SK-N-SH (cell line): ENCODE measurements at regions not wholly inside any gene's neighbourhood (a gene's known extent, or its start where the extent isn't known, plus 50 kb on each side); places are given as distances from the start of the nearest gene placed in this dataset.

Experiments used
- CTCF ChIA-PET: fragments of 300-600, 350-600 bp; formaldehyde crosslinking; extraction: SDS; loops from one replicate; lab custom pipeline; 2021; lab: Yijun Ruan, JAX
- POLR2A ChIA-PET: fragments of 350-600 bp; sonication (Branson Sonifier 250); formaldehyde crosslinking; extraction: SDS; loops from one replicate; lab custom pipeline; 2020; ENCODE audit warnings: antibody characterized with exemption, inconsistent platforms; lab: Yijun Ruan, JAX
- DNase-seq: peaks from one replicate; pipeline ENCODE4 v3.0.0; 2012
- H2AFZ ChIP-seq: fragments of 200-600 bp; sonication (generic); 2 replicates; pipeline ENCODE4 v1.8.1; 2016; ENCODE audit warnings: antibody characterized with exemption, mild to moderate bottlenecking, low read depth
- H3F3A ChIP-seq: fragments of 200-600 bp; sonication (generic); replicated peaks from 2 replicates; pipeline ENCODE3; 2016; ENCODE audit warnings: antibody characterized with exemption, mild to moderate bottlenecking; ENCODE audit not compliant: insufficient read depth
- H3K27ac ChIP-seq, 2 experiments: fragments of 200-500 bp in 1 of 2; fragments of 200-600 bp in 1 of 2; sonication (Bioruptor generic) in 1 of 2; sonication (generic), shearing (Covaris generic) in 1 of 2; 2 replicates each; pipeline versions ENCODE4 v1.5.1 to v1.6.1; 2014 to 2016; ENCODE audit warnings: low read depth in 2 of 2, inconsistent platforms in 1 of 2, low read length in 1 of 2, mild to moderate bottlenecking in 1 of 2, mixed read lengths in 1 of 2
- H3K27me3 ChIP-seq: fragments of 200-600 bp; sonication (generic), shearing (Covaris generic); 2 replicates; pipeline ENCODE4 v1.6.1; 2016; ENCODE audit warnings: mixed run types; ENCODE audit not compliant: insufficient read depth
- H3K36me3 ChIP-seq, 2 experiments: fragments of 200-500 bp in 1 of 2; fragments of 200-600 bp in 1 of 2; sonication (Bioruptor generic) in 1 of 2; sonication (generic) in 1 of 2; replicated peaks in 1 of 2; 2 replicates each; pipeline versions ENCODE3 to v1.5.1; 2014 to 2016; ENCODE audit warnings: low read length in 1 of 2, mild to moderate bottlenecking in 1 of 2; ENCODE audit not compliant: insufficient read depth in 2 of 2, control insufficient read depth in 1 of 2
- H3K4me1 ChIP-seq, 2 experiments: fragments of 200-500 bp in 1 of 2; fragments of 200-600 bp in 1 of 2; sonication (Bioruptor generic) in 1 of 2; sonication (generic), shearing (Covaris generic) in 1 of 2; 2 replicates each; pipeline versions ENCODE4 v1.5.1 to v1.6.1; 2014 to 2016; ENCODE audit warnings: low read depth in 1 of 2, low read length in 1 of 2, mixed run types in 1 of 2; ENCODE audit not compliant: insufficient read depth in 2 of 2, control insufficient read depth in 1 of 2
- H3K4me2 ChIP-seq: fragments of 200-600 bp; sonication (generic), shearing (Covaris generic); 2 replicates; pipeline ENCODE4 v1.6.1; 2017; ENCODE audit warnings: mixed run types
- H3K4me3 ChIP-seq, 2 experiments: fragments of 200-500 bp in 1 of 2; fragments of 200-600 bp in 1 of 2; sonication (Bioruptor generic) in 1 of 2; sonication (generic), shearing (Covaris generic) in 1 of 2; 2 replicates each; pipeline versions ENCODE4 v1.5.1 to v1.8.1; 2014 to 2016; ENCODE audit warnings: low read depth in 2 of 2, inconsistent platforms in 1 of 2, low read length in 1 of 2, mild to moderate bottlenecking in 1 of 2, mixed read lengths in 1 of 2, moderate library complexity in 1 of 2
- H3K79me2 ChIP-seq: fragments of 200-600 bp; sonication (generic); 2 replicates; pipeline ENCODE4 v1.8.1; 2017; ENCODE audit warnings: mild to moderate bottlenecking; ENCODE audit not compliant: insufficient read depth
- H3K9ac ChIP-seq: fragments of 200-600 bp; sonication (generic); 2 replicates; pipeline ENCODE4 v1.6.1; 2017; ENCODE audit warnings: mixed run types
- H3K9me2 ChIP-seq: fragments of 200-600 bp; sonication (generic); 2 replicates; pipeline ENCODE4 v1.6.1; 2017; ENCODE audit warnings: mixed run types
- H3K9me3 ChIP-seq: fragments of 200-600 bp; sonication (generic); 2 replicates; pipeline ENCODE4 v1.6.1; 2017; ENCODE audit warnings: mixed run types, mild to moderate bottlenecking, moderate library complexity
- H4K20me1 ChIP-seq: fragments of 200-600 bp; sonication (generic); 2 replicates; pipeline ENCODE4 v1.6.1; 2017; ENCODE audit warnings: mild to moderate bottlenecking, mixed run types; ENCODE audit not compliant: insufficient read depth
- EP300 ChIP-seq, 2 experiments: IDR thresholded peaks; 2 replicates each; pipeline versions ENCODE4 v1.4.0 to v1.6.1; 2012; ENCODE audit warnings: borderline replicate concordance in 1 of 2, low read depth in 1 of 2, low read length in 1 of 2
- FOSL2 ChIP-seq: IDR thresholded peaks from 2 replicates; pipeline ENCODE4 v1.4.0; 2012; ENCODE audit warnings: low read depth, mild to moderate bottlenecking, moderate library complexity, borderline replicate concordance
- JUND ChIP-seq: IDR thresholded peaks from 2 replicates; pipeline ENCODE4 v1.4.0; 2012
- MEF2A ChIP-seq: IDR thresholded peaks from 2 replicates; pipeline ENCODE4 v1.4.0; 2012; ENCODE audit warnings: low read depth, borderline replicate concordance
- NRF1 ChIP-seq: IDR thresholded peaks from 2 replicates; pipeline ENCODE4 v1.6.1; 2012; ENCODE audit warnings: low read depth, mild to moderate bottlenecking, low read length
- POLR2AphosphoS5 ChIP-seq: IDR thresholded peaks from 2 replicates; pipeline ENCODE4 v1.6.1; 2012; ENCODE audit warnings: low read depth, low read length
- RCOR1 ChIP-seq: fragments of 150-350 bp; IDR thresholded peaks from 2 replicates; pipeline ENCODE4 v1.6.1; 2017; ENCODE audit warnings: antibody characterized with exemption, low read length
- RFX5 ChIP-seq: IDR thresholded peaks from 2 replicates; pipeline ENCODE4 v1.6.1; 2012; ENCODE audit warnings: mild to moderate bottlenecking, improper control_type of control experiment, low read length
- SIN3A ChIP-seq: IDR thresholded peaks from 2 replicates; pipeline ENCODE4 v1.6.1; 2012; ENCODE audit warnings: low read depth, mild to moderate bottlenecking, low read length, moderate library complexity, borderline replicate concordance
- SMC3 ChIP-seq: IDR thresholded peaks from 2 replicates; pipeline ENCODE4 v1.6.1; 2012; ENCODE audit warnings: low read depth, low read length, improper control_type of control experiment
- TCF12 ChIP-seq: IDR thresholded peaks from 2 replicates; pipeline ENCODE4 v1.4.0; 2012
- ZBTB33 ChIP-seq: IDR thresholded peaks from 2 replicates; pipeline ENCODE4 v1.4.0; 2012; ENCODE audit warnings: low read depth, borderline replicate concordance
- WGBS: methylation state at CpG from one replicate; pipeline ENCODE4 v1.1.6; 2017; ENCODE audit warnings: low lambda C conversion rate; 5-methylcytosine and 5-hydroxymethylcytosine counted together
- TF ChIP-seq, protein P1 (sequence below): IDR thresholded peaks from 2 replicates; pipeline ENCODE4 v1.4.0; 2012; ENCODE audit warnings: low read depth, borderline replicate concordance
- TF ChIP-seq, protein P2 (sequence below): fragments of 200-600 bp; sonication (generic); IDR thresholded peaks from 2 replicates; pipeline ENCODE4 v1.6.1; 2017; ENCODE audit warnings: antibody characterized with exemption, mild to moderate bottlenecking, moderate library complexity

DNA sequence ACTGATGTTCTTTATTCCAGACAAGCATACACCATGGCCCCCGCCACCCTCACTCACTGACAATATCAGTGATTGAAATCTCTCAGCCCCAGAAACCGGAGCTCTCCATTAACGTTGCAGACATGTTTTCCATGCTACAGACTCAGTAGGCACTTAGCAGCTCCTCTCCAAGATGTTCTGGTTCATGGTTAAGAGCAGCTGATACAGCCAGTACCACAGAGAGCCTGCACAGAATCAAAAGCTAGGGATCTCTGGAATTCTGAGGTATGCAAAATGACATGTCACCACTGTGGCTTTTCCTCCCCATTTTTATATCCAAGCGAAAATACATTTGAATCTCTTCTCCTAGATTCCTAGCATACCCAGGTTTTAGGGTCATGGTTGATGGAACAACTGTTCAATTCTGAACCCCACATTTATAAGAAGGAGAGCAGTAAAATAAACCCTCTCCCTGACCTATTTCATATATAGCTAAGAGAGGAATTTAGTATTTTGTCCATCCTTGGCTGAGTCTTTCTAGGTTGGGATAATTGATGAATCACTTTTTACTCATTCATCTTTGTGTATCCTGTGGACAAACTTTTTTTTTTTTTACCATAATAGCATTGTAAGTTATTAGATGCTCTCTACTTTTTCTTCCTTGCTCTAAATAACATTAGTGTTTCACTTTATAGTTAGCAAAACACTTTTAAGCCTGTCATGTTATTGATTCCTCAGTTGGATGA, 488.4 kb upstream of the PIK3C3 start:
- POLR2A ChIA-PET: no interaction called here
- no peak for DNase-seq
- CTCF ChIA-PET: no interaction called here
- Histone ChIP-seq H4K20me1 (no peaks in the 10 kb centered on the region), H3F3A (no peaks in the 10 kb centered on the region), H2AFZ (0 out of 2 replicates have a peak overlapping the region, but pooled peaks have one; percentile 16), H3K4me3 (no peak overlapping the region), H3K9me2 (no peaks in the 10 kb centered on the region), H3K36me3 (no peaks in the 10 kb centered on the region), H3K27me3 (no peaks in the 10 kb centered on the region), H3K4me1 (no peaks in the 10 kb centered on the region), H3K4me2 (peak overlapping the region; percentile 44; the same call in 1 of the 2 replicates), H3K9ac (no peak overlapping the region), H3K9me3 (no peaks in the 10 kb centered on the region), H3K27ac (0 out of 4 replicates have a peak overlapping the region, but pooled peaks of 1 of the 2 experiments have one; percentile 26), H3K79me2 (no peaks in the 10 kb centered on the region)
- 35% methylated on average over 4 of the region's 4 CpGs for WGBS
- TF ChIP-seq JUND: peak; percentile 26; the same call in 1 of the 2 replicates
- TF ChIP-seq TCF12: 0 out of 2 replicates have a peak, but pooled peaks have one; percentile 12
- no peak for TF ChIP-seq SIN3A
- peak; percentile 31; the same call in 1 of the 2 replicates for TF ChIP-seq FOSL2

DNA sequence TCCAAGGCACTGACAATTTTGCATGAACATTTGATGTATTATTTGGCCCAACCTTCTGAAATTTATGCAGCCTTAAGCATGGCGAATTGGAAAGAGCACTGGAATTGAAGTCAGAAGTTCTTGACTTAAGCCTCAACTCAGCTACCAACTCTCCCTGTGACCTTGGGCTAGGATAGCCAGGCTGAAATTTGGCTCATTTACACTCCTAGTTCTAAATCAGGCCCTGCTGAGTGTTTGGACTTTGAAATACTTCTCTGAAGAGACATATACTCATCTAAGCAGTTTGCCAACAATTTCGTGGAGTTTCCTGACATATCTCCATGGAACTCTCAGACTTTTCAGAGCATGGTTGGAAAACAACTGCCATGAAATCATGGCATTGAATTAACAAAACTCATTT, 489.6 kb upstream of the PIK3C3 start:
- Histone ChIP-seq H3K36me3 (no peaks in the 10 kb centered on the region), H4K20me1 (no peaks in the 10 kb centered on the region), H3K4me3 (no peak overlapping the region), H3K9ac (no peak overlapping the region), H3K9me3 (no peaks in the 10 kb centered on the region), H3K79me2 (no peaks in the 10 kb centered on the region), H3K27ac (no peak overlapping the region)
- CTCF ChIA-PET: no interaction called here
- TF ChIP-seq MEF2A (no peak), ZBTB33 (no peak), POLR2AphosphoS5 (no peak), RCOR1 (no peak), FOSL2 (no peak), SMC3 (no peak), EP300 (IDR thresholded peaks at IDR 0.05; ENCODE audit: borderline replicate concordance in 1 of 2, low read depth in 1 of 2, low read length in 1 of 2) (no peak), RFX5 (no peak), NRF1 (no peak)
- TF ChIP-seq, protein P1, sequence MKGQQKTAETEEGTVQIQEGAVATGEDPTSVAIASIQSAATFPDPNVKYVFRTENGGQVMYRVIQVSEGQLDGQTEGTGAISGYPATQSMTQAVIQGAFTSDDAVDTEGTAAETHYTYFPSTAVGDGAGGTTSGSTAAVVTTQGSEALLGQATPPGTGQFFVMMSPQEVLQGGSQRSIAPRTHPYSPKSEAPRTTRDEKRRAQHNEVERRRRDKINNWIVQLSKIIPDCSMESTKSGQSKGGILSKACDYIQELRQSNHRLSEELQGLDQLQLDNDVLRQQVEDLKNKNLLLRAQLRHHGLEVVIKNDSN: no peak
- TF ChIP-seq, protein P2, sequence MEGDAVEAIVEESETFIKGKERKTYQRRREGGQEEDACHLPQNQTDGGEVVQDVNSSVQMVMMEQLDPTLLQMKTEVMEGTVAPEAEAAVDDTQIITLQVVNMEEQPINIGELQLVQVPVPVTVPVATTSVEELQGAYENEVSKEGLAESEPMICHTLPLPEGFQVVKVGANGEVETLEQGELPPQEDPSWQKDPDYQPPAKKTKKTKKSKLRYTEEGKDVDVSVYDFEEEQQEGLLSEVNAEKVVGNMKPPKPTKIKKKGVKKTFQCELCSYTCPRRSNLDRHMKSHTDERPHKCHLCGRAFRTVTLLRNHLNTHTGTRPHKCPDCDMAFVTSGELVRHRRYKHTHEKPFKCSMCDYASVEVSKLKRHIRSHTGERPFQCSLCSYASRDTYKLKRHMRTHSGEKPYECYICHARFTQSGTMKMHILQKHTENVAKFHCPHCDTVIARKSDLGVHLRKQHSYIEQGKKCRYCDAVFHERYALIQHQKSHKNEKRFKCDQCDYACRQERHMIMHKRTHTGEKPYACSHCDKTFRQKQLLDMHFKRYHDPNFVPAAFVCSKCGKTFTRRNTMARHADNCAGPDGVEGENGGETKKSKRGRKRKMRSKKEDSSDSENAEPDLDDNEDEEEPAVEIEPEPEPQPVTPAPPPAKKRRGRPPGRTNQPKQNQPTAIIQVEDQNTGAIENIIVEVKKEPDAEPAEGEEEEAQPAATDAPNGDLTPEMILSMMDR: no peak
- TF ChIP-seq, all 33 proteins: peak for 0
- no peak for DNase-seq
- Histone ChIP-seq H3F3A (no peaks in the 10 kb centered on the region), H3K27me3 (no peaks in the 10 kb centered on the region), H3K4me2 (no peak overlapping the region), H3K9me2 (no peaks in the 10 kb centered on the region), H3K4me1 (no peaks in the 10 kb centered on the region), H2AFZ (no peak overlapping the region)
- WGBS: 51% methylated on average over 2 of the region's 2 CpGs
- POLR2A ChIA-PET: no interaction called here
